Activated naive CD8-positive, alpha-beta T cell treated with anti-CD3 and anti-CD28 coated beads for 36 hours (primary cell): ENCODE measurements at regions not wholly inside any gene's neighbourhood (a gene's known extent, or its start where the extent isn't known, plus 50 kb on each side); places are given as distances from the start of the nearest gene placed in this dataset.

Experiments used
- DNase-seq: peaks from one replicate; pipeline ENCODE4 v3.0.0; 2021
- H3K27ac Mint-ChIP-seq: one replicate; pipeline ENCODE4 v1.8.0; 2022; ENCODE audit warnings: mild to moderate bottlenecking, moderate library complexity, mixed read lengths
- H3K27me3 Mint-ChIP-seq: one replicate; pipeline ENCODE4 v1.8.0; 2022; ENCODE audit warnings: mild to moderate bottlenecking, mixed read lengths
- H3K36me3 Mint-ChIP-seq: one replicate; pipeline ENCODE4 v1.8.0; 2021; ENCODE audit warnings: mild to moderate bottlenecking, mixed read lengths
- H3K4me1 Mint-ChIP-seq: one replicate; pipeline ENCODE4 v1.8.0; 2021; ENCODE audit warnings: mixed read lengths
- H3K4me3 Mint-ChIP-seq: one replicate; pipeline ENCODE4 v1.8.0; 2022; ENCODE audit warnings: mild to moderate bottlenecking, moderate library complexity, mixed read lengths
- H3K9me3 Mint-ChIP-seq: one replicate; pipeline ENCODE4 v1.8.0; 2022; ENCODE audit warnings: mixed read lengths

GRCh38 chr6:8361259-8361658, 74.1 kb downstream of the SLC35B3 start:
- Mint-ChIP-seq H3K9me3 (no peaks in the 10 kb centered on the region), H3K4me1 (no peaks in the 10 kb centered on the region), H3K27ac (no peak overlapping the region), H3K4me3 (no peak overlapping the region), H3K27me3 (no peaks in the 10 kb centered on the region), H3K36me3 (no peaks in the 10 kb centered on the region)
- DNase-seq: no peak

DNA sequence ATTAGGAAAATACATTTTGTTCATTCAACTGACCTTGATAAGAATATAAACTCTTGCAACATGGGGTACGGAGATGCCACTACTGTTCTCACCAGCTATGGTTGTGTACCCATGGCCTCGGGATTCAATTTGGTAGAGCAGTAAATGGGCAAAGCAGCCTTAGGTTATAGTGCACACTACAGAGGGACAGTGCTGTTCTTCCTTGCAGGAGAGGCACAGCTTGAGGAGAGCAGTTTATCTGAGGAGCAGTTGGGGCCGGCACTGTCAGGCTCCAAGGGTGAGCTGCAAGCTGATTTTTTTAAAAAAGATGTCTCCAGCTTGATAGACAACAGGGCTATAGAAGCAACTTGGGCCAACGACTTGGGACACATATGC, 82.4 kb downstream of the SLC35B3 start:
- Mint-ChIP-seq H3K27me3 (no peaks in the 10 kb centered on the region), H3K4me1 (no peaks in the 10 kb centered on the region), H3K9me3 (peaks cover 1% of the 10 kb centered on the region), H3K36me3 (no peaks in the 10 kb centered on the region), H3K27ac (no peak overlapping the region), H3K4me3 (no peak overlapping the region)
- no peak for DNase-seq

GRCh38 chr6:8352335-8352965, 82.9 kb downstream of the SLC35B3 start:
- Mint-ChIP-seq H3K36me3 (no peaks in the 10 kb centered on the region), H3K27ac (no peak overlapping the region), H3K9me3 (peaks cover 1% of the 10 kb centered on the region), H3K4me1 (no peaks in the 10 kb centered on the region), H3K27me3 (no peaks in the 10 kb centered on the region), H3K4me3 (no peak overlapping the region)
- DNase-seq: no peak

DNA sequence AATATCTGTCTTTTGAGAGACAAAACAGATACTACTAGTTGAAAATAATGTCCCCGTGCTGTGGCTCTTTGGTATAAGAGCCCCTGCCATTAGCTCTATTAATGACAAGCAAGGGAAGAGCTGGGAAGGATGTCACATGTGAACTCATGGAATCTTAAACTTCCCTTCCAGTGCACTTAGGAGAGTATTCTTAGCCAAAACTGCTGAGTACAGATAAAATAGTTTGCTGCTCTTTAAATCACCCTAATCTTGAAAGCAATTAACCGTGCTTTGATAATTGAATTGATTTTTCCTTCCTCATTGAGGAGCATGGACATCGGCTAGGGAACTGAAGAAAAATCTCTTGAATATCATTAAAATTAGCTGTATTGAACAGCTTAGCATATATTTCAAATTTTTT, 91.7 kb downstream of the SLC35B3 start:
- Mint-ChIP-seq H3K4me1 (no peaks in the 10 kb centered on the region), H3K9me3 (peaks cover 7% of the 10 kb centered on the region), H3K4me3 (no peak overlapping the region), H3K27ac (no peak overlapping the region), H3K27me3 (no peaks in the 10 kb centered on the region), H3K36me3 (peaks cover 5% of the 10 kb centered on the region)
- no peak for DNase-seq

GRCh38 chr6:8342241-8342819, 93.0 kb downstream of the SLC35B3 start:
- Mint-ChIP-seq H3K9me3 (peaks cover 7% of the 10 kb centered on the region), H3K4me1 (no peaks in the 10 kb centered on the region), H3K4me3 (no peak overlapping the region)

GRCh38 chr6:8337147-8337546, 98.2 kb downstream of the SLC35B3 start:
- DNase-seq: no peak
- H3K4me1 Mint-ChIP-seq: peaks cover 3% of the 10 kb centered on the region
- H3K9me3 Mint-ChIP-seq: no peaks in the 10 kb centered on the region
- H3K36me3 Mint-ChIP-seq: no peaks in the 10 kb centered on the region
- H3K27me3 Mint-ChIP-seq: no peaks in the 10 kb centered on the region
- no peak overlapping the region for H3K27ac Mint-ChIP-seq
- no peak overlapping the region for H3K4me3 Mint-ChIP-seq

More at GRCh38 chr6:8342241-8342819, 93.0 kb downstream of the SLC35B3 start:
- Mint-ChIP-seq H3K27ac (no peak overlapping the region), H3K36me3 (peaks cover 5% of the 10 kb centered on the region), H3K27me3 (no peaks in the 10 kb centered on the region)
- no peak for DNase-seq

- no peaks in the 10 kb centered on the region for H3K36me3 Mint-ChIP-seq
- H3K27ac Mint-ChIP-seq: no peak overlapping the region
- peaks cover 3% of the 10 kb centered on the region for H3K4me1 Mint-ChIP-seq
- no peaks in the 10 kb centered on the region for H3K9me3 Mint-ChIP-seq
- no peak for DNase-seq
- H3K27me3 Mint-ChIP-seq: no peaks in the 10 kb centered on the region
- H3K4me3 Mint-ChIP-seq: no peak overlapping the region
Measured at GRCh38 chr6:8336406-8337057, 98.8 kb downstream of the SLC35B3 start.

- Mint-ChIP-seq H3K36me3 (no peaks in the 10 kb centered on the region), H3K4me1 (peaks cover 3% of the 10 kb centered on the region), H3K27me3 (no peaks in the 10 kb centered on the region), H3K4me3 (no peak overlapping the region), H3K27ac (no peak overlapping the region), H3K9me3 (no peaks in the 10 kb centered on the region)
- DNase-seq: no peak
Measured at GRCh38 chr6:8335896-8336295, 99.4 kb downstream of the SLC35B3 start.

GRCh38 chr6:8335381-8335780, 100.0 kb downstream of the SLC35B3 start:
- H3K4me1 Mint-ChIP-seq: peaks cover 3% of the 10 kb centered on the region
- H3K27ac Mint-ChIP-seq: no peak overlapping the region
- no peak for DNase-seq
- no peaks in the 10 kb centered on the region for H3K9me3 Mint-ChIP-seq
- H3K4me3 Mint-ChIP-seq: no peak overlapping the region
- H3K36me3 Mint-ChIP-seq: no peaks in the 10 kb centered on the region
- H3K27me3 Mint-ChIP-seq: no peaks in the 10 kb centered on the region

- Mint-ChIP-seq H3K4me1 (peaks cover 3% of the 10 kb centered on the region), H3K4me3 (no peak overlapping the region), H3K9me3 (no peaks in the 10 kb centered on the region)
Measured at GRCh38 chr6:8334113-8334512, 101.2 kb downstream of the SLC35B3 start.

DNA sequence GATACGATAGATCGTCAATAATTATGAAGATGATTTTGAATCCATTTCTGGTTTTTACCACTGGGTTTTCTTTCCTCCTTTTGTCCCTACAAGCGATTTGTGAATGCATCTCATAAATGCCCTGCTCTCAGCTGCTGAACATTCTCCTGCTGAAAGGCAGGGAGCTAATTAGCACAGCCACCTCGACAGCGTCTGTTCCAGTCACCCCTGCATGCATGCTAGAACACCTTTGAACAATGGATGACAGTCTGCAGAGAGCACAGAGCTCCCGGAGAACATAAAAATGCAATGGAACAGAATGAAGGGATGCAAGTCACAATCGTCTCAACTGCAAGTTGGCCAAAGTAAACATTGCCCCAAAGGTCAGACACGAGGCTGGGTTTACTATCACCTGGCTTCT, 105.8 kb downstream of the SLC35B3 start:
- peaks cover 3% of the 10 kb centered on the region for H3K4me1 Mint-ChIP-seq
- H3K9me3 Mint-ChIP-seq: no peaks in the 10 kb centered on the region
- DNase-seq: no peak
- no peak overlapping the region for H3K4me3 Mint-ChIP-seq
- no peaks in the 10 kb centered on the region for H3K36me3 Mint-ChIP-seq
- no peak overlapping the region for H3K27ac Mint-ChIP-seq
- peaks cover 5% of the 10 kb centered on the region for H3K27me3 Mint-ChIP-seq

More at GRCh38 chr6:8334113-8334512, 101.2 kb downstream of the SLC35B3 start:
- Mint-ChIP-seq H3K27ac (no peak overlapping the region), H3K27me3 (no peaks in the 10 kb centered on the region), H3K36me3 (no peaks in the 10 kb centered on the region)
- DNase-seq: no peak

DNA sequence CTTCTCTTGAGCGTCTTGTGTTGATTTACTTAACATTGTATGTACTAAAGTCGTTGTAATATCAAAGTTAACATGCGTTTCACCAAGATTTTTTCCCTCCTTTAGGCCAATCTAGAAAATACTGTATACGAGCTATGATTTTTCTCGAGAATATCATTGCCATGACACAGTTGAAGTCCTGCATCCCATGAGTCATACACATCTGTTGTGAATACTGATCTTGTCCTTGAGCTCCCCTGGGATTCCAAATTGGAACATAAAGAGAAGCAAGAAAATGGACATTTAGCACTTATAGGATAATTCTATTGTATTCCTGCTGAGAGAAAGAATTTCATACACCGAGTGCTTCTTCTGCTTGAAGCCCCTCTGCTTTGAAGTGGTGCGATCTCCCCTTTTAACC, 109.6 kb downstream of the SLC35B3 start:
- no peak for DNase-seq
- Mint-ChIP-seq H3K9me3 (no peaks in the 10 kb centered on the region), H3K27ac (no peak overlapping the region), H3K36me3 (no peaks in the 10 kb centered on the region), H3K27me3 (peaks cover 5% of the 10 kb centered on the region), H3K4me1 (no peaks in the 10 kb centered on the region), H3K4me3 (no peak overlapping the region)

- H3K4me3 Mint-ChIP-seq: no peak overlapping the region
Measured at GRCh38 chr6:8322659-8323058, 112.7 kb downstream of the SLC35B3 start.

GRCh38 chr6:8321671-8322404, 113.5 kb downstream of the SLC35B3 start:
- DNase-seq: no peak
- Mint-ChIP-seq H3K9me3 (no peaks in the 10 kb centered on the region), H3K4me1 (no peaks in the 10 kb centered on the region), H3K36me3 (no peaks in the 10 kb centered on the region), H3K4me3 (no peak overlapping the region), H3K27ac (no peak overlapping the region), H3K27me3 (no peaks in the 10 kb centered on the region)

More at GRCh38 chr6:8322659-8323058, 112.7 kb downstream of the SLC35B3 start:
- H3K27me3 Mint-ChIP-seq: peaks cover 4% of the 10 kb centered on the region
- no peak for DNase-seq
- H3K27ac Mint-ChIP-seq: no peak overlapping the region
- no peaks in the 10 kb centered on the region for H3K9me3 Mint-ChIP-seq
- no peaks in the 10 kb centered on the region for H3K36me3 Mint-ChIP-seq
- H3K4me1 Mint-ChIP-seq: no peaks in the 10 kb centered on the region

DNA sequence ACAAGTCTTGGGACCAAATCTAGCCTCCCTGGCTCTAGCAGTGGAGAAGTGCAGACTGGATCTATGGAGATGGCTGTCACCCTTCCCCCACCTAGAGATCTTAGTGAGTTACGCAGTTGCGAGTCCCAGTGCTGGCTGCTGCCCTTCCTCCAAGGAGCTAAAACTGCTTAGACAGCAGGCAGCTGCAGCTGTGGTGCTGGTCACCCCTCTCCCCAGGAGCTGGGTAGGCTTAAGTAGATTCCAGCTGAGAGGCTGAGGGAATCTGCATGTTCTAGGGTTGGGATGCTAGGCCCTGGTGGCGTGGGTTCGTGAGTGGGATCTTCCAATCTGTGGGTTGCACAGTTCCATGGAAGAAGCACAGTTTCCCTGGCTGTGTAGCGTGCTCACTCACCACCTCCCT, 120.2 kb downstream of the SLC35B3 start:
- Mint-ChIP-seq H3K27me3 (peaks cover 7% of the 10 kb centered on the region), H3K36me3 (no peaks in the 10 kb centered on the region), H3K27ac (no peak overlapping the region), H3K4me1 (no peaks in the 10 kb centered on the region), H3K9me3 (peaks cover 15% of the 10 kb centered on the region), H3K4me3 (no peak overlapping the region)
- no peak for DNase-seq
